ENCODE measurements at regions not wholly inside any gene's neighbourhood (a gene's known extent, or its start where the extent isn't known, plus 50 kb on each side); places are given as distances from the start of the nearest gene placed in this dataset.

DNA sequence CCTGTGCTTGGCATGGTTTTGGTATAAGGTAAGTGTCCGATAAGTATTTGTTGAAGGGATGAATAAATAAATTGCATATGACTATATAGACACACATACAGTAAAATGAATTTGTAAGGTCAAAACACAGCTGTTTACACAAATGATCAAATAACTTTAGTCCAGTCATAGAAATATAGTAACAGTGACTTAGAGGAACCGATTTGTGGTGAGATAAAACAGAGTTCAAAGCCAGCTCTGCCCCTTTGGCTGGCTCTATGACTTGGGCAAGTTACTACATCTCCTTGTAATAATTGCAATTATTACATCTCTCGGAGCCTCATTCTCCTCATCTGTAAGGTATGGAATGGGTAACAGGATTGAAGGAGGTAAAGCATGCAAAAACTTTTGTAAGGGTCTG lies 384.0 kb downstream of the PLK2 start:
- no peak for TF ChIP-seq EZH2 (IDR thresholded peaks at IDR 0.05; ENCODE audit: borderline replicate concordance, insufficient read depth, low read depth, low read length, poor library complexity, severe bottlenecking)
- TF ChIP-seq, protein P1, sequence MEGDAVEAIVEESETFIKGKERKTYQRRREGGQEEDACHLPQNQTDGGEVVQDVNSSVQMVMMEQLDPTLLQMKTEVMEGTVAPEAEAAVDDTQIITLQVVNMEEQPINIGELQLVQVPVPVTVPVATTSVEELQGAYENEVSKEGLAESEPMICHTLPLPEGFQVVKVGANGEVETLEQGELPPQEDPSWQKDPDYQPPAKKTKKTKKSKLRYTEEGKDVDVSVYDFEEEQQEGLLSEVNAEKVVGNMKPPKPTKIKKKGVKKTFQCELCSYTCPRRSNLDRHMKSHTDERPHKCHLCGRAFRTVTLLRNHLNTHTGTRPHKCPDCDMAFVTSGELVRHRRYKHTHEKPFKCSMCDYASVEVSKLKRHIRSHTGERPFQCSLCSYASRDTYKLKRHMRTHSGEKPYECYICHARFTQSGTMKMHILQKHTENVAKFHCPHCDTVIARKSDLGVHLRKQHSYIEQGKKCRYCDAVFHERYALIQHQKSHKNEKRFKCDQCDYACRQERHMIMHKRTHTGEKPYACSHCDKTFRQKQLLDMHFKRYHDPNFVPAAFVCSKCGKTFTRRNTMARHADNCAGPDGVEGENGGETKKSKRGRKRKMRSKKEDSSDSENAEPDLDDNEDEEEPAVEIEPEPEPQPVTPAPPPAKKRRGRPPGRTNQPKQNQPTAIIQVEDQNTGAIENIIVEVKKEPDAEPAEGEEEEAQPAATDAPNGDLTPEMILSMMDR (IDR thresholded peaks at IDR 0.05): no peak
